C4-2B (cell line): ENCODE measurements at regions not wholly inside any gene's neighbourhood (a gene's known extent, or its start where the extent isn't known, plus 50 kb on each side); places are given as distances from the start of the nearest gene placed in this dataset.
A peak's percentile ranks its signal among the peaks of the same experiment; 100 is the strongest.

Source experiments
- H3K27ac ChIP-seq: fragments of 450-650 bp; 2 replicates; pipeline ENCODE4 v1.5.1; 2017
- CTCF ChIP-seq: fragments of 450-650 bp; conservative IDR thresholded peaks from 2 replicates; pipeline ENCODE4 v1.5.1; 2017; ENCODE audit warnings: mild to moderate bottlenecking
- ZFX ChIP-seq: fragments of 450-650 bp; IDR thresholded peaks from 2 replicates; pipeline ENCODE4 v1.6.1; 2017

DNA sequence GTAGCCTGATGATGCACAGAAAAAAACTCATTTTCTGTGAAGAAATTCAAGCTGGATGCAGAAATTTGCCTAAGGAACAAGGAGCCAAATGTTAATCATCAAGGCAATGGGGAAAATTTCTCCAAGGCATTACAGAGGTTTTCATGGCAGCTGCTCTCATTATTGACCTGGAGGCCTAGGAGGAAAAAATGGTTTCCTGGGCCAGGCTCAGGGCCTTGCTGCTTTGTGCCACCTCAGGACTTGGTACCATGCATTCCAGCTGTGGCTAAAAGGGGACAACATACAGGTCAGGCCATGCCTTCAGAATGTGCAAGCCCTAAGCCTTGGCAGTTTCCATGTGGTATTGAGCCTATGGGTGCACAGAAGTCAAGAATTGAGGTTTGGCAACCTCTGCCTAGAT is 1320.1 kb upstream of the MIR17HG start:
- TF ChIP-seq ZFX (no peak), CTCF (no peak)
- no peak overlapping the region for H3K27ac ChIP-seq

- peak overlapping the region; percentile 83 for H3K27ac ChIP-seq
- TF ChIP-seq CTCF (no peak), ZFX (no peak)
Observed at GRCh38 chr13:90032313-90032712, 1315.2 kb upstream of the MIR17HG start.

GRCh38 chr13:90032841-90033493 is 1314.5 kb upstream of the MIR17HG start:
- H3K27ac ChIP-seq: peak overlapping the region; percentile 83
- TF ChIP-seq CTCF: no peak
- TF ChIP-seq ZFX: no peak

DNA sequence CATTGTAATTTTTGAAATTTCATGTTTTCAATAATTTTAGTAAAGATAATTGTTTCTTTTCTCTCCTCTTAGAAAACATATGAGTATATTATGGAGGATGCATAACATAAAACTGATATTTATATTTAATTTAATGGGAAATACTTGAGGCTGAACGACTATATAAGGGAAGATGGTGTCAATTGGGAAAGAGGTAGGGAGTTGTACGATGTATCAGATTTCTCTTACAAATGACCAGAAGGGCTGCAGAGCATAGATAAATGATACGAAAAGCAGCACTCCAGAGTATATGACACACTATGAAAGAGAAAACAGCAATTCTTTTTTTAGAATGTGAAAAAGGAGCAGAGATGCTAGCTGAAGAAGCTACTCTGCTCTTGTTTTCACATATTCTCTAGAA is 1308.0 kb upstream of the MIR17HG start:
- no peak for TF ChIP-seq ZFX
- no peak for TF ChIP-seq CTCF
- H3K27ac ChIP-seq: no peak overlapping the region

DNA sequence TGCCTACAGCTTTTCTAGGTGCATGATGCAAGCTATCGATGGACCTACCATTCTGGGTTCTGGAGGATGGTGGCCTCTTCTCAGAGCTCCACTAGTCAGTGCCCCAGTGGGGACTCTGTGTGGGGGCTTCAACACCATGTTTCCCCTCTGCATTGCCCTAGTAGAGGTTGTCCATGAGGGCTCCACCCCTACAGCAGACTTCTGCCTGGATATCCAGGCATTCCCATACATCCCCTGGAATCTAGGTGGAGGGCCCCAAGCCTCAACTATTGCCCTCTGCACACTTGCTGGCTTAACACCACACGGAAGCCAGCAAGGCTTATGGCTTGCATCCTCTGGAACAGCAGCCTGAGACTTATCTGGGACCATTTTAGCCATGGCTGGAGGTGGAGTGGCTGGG is 1299.9 kb upstream of the MIR17HG start:
- H3K27ac ChIP-seq: no peak overlapping the region
- no peak for TF ChIP-seq CTCF
- TF ChIP-seq ZFX: no peak

DNA sequence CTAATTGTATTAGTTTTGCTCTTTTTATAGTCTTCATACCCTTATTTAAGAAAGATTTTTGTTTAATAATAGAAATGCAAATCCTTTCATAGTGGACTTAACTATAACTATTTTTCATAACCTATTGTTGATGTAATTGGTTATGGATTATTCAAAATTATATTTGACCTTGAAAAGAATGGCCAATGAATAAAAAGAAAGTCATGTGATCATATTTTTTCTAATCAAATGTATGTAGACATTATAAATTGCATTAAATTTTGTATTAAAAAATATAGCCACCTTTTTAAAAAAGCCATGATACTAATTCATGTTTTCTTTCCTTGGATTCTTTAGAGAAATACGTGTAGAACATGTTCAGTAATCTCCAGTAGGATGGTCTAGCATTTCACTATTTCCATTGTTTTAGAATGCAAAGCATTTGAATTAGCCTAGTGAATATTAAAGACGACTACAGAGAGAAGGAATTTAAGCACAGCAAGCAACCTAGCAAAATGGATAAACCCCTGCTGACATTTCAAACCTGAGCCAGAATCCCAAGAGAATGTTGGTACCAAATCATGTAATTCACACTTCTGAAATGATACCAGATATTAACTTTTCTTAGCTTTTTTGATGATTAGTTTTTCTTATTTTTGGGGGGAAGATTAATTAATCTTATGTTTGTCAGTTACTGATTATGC is 1297.4 kb upstream of the MIR17HG start:
- no peak for TF ChIP-seq CTCF
- TF ChIP-seq ZFX: no peak

DNA sequence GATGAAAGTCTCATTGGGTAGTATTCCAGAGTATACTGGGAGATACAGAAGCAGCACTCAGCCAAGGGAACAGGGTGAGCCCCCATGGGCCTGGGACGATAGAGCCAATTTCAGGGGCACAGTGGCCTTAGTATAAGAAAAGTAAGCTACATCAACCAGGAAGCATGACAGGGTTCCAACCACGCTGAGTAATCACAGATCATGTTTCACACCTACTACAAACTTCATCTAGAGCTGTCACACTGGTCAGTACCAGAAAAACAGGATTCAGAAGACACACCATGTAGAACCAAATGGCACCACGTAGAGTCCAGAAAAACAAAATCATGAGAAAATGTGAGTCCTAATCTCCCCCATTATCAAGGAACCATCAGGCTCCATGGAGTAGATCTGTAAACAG is 1292.4 kb upstream of the MIR17HG start:
- peak overlapping the region; percentile 56; the same call in 1 of the 2 replicates for H3K27ac ChIP-seq
- no peak for TF ChIP-seq ZFX
- TF ChIP-seq CTCF: no peak

More for the DNA sequence above, 1297.4 kb upstream of the MIR17HG start:
- no peak overlapping the region for H3K27ac ChIP-seq
